HG03457 (cell line): ENCODE measurements at regions not wholly inside any gene's neighbourhood (a gene's known extent, or its start where the extent isn't known, plus 50 kb on each side); places are given as distances from the start of the nearest gene placed in this dataset.

ENCODE experiments used
- ATAC-seq: cut with Tn5 transposase; IDR thresholded peaks from one replicate; pipeline ENCODE4 v1.9.1; 2021; ENCODE audit warnings: moderate number of reproducible peaks; ENCODE audit not compliant: unreplicated experiment

DNA sequence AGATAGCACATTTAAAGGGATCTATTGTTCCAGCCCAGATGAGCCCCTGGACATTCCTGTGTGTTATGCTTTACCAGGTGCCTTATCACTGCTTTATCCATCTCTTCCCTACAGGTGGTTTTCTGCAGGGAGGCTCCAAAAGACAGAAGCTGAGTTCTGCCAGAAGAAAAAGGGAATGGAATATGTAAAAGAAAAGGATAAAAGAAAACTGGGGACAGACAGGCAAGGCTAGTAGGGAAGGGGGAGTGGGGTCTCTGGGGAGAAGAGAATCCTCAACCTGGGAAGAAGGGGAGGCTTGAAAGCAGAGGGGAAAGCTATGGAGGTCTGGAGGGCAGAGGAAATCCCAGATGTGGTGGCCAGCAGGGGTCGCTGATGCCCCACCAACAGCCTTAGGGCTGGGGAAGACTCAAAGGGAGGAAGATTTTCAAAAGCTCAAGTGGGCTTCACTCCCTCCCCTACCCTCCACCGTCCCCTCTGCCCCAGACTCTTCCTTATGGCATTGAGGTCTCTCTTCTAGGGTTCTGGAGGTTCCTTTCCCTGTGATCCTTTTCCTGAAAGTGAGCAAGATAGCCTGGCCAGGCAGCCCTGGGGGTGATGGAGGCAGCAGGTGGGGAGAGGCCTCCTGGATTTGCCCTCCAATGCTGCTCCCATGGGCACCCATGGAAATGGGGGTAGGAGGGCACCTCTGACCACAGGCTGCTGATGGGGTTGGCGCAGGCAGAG, 178.1 kb upstream of the PKDCC start:
- ATAC-seq: no peak

GRCh38 chr2:41870265-41870585, 177.6 kb upstream of the PKDCC start:
- ATAC-seq: no peak

DNA sequence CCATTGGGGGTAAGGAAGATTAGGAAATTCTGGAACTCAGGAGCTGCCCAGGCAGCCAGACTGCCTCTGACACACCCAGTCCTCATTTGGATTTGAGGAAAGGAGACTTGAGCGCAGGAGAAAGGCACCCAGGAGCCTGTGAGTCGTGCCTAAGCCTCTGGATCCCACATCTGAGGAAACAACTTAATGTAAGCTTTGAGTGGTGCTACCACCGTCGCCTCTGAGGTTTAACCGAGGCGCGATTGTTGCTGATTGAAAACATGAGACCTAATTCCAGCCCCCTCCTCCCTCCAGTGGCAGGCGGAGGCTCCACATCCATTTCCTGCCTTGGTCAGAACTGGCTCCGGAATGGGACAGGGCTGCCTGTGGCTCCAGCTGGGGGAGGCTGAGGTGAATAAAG, 176.7 kb upstream of the PKDCC start:
- ATAC-seq: no peak

DNA sequence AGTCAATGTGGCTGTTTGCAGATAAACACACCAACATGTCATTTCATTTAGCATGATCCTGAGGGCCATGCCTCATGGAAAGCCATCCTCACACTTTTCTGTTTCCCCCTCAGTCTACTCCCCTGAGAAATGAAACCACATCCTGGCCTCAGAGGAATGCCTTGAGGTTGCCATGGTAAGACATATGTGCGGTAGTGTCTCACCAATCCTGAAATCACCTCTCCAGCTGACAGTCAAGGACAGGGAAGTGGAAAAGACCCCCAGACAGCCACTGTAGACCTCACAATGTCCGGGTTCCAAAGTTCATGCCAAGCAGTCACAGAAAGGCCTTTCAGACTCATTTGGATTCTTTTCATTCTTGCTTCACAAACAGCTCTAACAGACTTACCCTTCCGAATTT, 175.2 kb upstream of the PKDCC start:
- ATAC-seq: no peak

GRCh38 chr2:41873102-41874031, 174.5 kb upstream of the PKDCC start:
- no peak for ATAC-seq

DNA sequence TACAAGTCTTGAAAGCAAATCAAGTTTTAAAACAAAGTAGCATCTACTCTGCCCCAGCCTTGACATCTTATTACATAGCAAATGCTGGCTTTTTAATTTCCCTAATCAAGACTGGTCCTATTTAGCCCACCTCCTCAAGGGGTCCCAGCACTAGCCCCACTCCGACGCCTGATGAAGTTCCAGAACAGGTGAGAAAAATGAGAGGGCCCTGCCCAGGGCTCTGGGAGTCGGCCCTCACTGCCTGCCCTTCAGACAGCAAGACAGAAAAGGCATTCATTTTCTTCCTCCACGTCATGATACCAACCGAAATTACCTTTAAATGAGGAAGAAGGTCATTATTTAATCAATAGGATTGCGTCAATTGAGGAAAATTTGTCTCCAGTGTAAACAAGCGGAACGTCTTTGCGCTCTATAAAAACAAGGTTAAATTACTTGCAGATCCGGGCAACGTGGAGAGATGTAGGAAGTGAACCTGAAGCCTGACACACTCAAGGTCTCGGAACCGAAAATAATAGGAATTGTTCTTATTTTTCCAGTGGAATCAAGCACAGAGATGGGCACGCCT, 170.6 kb upstream of the PKDCC start:
- ATAC-seq: no peak

DNA sequence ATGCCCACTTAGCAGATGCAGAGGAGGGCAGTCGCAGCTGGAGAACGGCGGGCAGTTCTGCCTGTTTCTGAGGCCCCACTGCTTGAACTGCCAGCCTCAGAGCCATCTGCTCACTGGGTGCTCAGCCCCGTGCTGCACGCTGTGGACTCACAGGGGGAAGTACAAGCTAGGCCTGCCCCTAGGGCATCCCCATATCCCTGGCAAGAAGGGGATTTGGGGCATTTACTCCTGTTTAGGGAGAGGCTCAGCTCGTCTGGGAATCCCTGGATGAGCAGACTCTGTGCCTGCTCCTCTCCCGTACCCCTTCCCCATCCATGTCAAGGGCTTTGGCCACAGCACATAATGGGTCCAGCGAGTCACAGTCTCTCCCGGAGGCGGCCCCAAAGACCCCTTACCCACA, 169.8 kb upstream of the PKDCC start:
- ATAC-seq: no peak

GRCh38 chr2:41878716-41879234, 169.0 kb upstream of the PKDCC start:
- ATAC-seq: no peak

GRCh38 chr2:41879235-41879916, 168.4 kb upstream of the PKDCC start:
- no peak for ATAC-seq

DNA sequence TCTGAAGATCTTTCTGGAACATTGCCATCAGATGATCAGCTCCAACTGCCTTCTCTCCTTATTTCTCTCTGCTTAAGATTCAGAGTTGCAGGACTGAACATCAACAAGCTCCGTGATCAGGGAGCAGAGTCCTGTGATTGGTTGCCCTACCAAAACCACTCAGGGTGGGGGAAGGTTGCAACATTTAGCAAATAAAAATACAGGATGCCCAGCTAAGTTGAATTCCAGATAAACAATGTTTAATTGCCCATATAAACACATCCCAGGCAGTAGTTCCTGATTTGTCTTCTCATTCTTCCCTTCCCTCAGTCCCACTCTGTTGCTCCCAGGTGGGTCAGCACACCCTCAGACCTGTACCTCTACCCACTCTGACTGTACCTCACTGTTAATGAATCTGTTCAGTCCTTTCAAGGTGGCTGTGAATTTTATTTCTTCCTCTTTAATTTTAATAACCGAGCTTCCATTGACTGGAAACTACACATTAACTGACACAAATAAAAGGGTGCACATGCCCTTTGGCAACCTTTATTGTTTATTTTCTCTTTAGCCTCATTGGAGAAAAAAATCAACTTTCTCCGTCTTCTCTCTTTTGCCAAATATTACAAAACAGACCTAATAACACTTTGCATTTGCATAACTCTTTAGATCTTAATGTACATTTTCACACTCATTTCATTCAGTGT, 167.1 kb upstream of the PKDCC start:
- no peak for ATAC-seq

DNA sequence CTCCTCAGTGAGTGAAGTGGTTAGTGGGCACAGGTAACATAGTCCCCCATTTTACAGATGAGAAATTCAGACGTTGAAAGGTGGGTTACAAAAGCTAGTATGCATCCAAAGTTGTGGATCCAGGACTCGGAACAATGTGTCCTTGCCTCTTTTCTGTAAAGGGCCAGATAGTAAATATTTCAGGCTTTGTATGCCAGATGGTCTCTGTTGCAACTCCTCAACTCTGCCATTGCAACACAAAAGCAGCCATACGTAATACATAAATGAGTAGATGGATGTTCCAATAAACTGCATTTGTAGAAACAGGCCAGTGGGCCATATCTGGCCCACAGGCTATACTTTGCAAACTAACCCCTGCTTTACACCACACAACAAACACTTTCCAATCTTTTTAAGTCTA, 166.6 kb upstream of the PKDCC start:
- no peak for ATAC-seq

- ATAC-seq: no peak
These were observed 163.1 kb upstream of the PKDCC start for GRCh38 chr2:41884718-41885117.

GRCh38 chr2:41886145-41886664, 161.6 kb upstream of the PKDCC start:
- no peak for ATAC-seq

DNA sequence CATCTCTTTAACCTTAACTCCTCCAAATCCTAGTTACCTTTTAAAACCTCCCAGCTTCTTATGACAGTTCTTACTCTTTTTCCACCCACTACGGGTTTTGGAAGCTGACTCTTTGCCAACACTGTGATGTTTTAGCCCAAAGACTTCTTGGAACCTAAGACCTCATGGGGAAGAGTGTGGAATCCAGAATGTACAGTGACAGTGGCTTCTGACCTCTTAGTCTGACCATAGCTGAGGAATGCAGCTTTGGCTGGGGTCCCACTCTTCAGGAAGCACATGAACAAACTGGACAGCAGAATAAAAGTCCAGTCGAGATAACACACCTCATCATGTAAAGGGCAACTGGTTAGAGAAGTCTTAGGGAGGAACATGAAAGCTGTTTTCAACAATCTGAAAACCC, 161.1 kb upstream of the PKDCC start:
- ATAC-seq: no peak

DNA sequence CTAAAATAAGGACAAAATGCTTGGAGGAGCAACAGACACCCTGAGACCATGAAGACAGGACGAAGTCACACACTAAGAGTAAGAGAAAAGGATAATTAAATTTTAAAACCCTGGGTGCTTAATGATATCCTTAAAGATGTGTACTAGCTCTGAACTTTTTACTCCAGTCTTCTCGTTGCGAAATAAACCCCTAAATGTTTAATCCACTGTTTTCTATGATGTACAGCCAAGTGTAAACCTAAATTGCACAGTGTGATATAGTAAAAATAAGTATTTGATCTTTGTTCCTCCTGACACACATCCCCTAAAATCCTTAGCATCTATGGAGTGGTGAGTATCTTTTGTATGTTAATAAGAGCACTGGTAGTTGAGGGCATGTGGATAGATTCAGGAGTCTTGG, 157.5 kb upstream of the PKDCC start:
- no peak for ATAC-seq

DNA sequence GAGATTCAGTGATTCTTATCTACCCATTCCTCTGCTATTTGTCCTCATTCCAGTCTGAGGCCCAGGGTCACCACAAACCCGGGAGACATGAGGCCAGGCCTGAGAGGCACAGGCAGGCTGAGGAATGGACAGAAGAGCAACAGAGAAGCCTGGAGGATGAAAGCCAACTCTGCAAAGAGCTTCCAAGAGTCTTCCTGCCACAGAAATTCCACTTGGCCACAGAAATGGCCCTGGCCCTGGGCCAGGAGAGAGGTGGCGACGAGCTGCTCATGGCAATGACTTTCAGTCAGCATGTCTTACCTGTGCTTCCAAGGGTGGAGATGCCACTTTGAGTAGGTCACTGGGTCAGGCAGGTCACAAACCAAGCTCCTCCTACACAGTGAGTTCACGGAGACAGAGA, 155.3 kb upstream of the PKDCC start:
- ATAC-seq: no peak

- no peak for ATAC-seq
These were observed 153.1 kb upstream of the PKDCC start for GRCh38 chr2:41894563-41895333.

DNA sequence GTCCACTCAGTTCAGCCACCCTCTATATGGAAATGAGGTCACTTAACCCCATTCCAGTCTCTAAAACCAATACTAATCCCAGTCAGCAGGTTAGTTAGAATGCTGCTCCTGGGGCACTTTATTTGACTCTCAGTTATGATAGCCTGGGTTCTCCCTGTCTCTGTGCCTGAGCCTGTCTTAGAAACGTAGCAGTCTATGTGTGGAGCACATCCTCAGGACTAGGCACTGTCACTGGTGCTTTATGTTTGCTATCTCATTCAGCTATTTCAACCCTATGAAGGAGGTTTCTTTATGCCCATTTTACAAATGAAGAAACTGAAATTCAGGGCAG, 152.5 kb upstream of the PKDCC start:
- ATAC-seq: no peak

DNA sequence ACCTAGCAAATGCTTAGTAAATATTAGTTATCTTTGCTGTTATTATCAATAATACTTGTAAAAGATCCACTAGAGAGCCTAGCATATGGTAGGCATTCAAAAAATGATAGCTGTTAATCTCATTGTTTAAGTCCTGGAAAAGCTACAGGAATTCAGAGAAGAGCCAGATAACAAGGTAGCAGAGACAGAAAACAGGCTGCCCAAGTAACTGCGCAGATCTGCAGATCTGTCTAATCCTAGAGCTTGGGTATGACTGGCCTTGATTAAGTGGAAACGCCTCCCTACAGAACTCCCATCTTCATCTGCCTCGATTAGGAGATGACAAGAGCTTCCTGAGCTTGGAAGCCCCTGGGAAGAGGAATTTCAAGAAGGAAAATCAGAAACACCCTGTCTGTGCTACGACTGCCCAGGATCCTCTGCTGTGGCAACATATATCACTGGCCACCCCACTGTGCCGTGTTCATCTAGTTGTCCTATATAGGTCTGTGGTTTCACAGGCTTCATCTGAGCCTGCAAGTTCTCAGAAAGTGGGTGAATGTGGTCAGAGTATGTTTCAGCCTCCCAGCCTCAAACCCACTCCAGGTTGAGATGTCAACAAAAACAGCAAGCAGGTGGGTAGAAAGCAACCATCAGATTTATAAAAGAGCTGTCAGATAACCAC, 151.5 kb upstream of the PKDCC start:
- ATAC-seq: peak; percentile 80
